ENCODE measurements at regions not wholly inside any gene's neighbourhood (a gene's known extent, or its start where the extent isn't known, plus 50 kb on each side); places are given as distances from the start of the nearest gene placed in this dataset.

DNA sequence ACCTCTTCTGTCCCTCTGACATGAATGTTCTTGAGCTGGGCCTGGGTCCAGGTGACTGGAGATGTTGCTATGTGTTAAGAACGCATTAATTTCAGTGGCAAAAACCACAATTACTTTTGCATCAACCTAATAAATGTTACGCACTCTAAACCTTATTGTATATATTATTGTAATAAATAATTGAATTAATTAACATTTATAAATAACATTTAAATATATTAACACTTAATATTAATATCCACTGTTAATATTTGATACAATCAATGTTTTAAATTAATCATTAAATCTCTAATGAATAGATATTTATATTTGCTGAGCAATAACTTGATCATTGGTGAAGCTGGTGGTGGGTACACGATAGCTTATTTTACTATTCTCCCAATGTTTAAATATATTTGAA lies 97.4 kb downstream of the KCNF1 start (continued):
- no peak for TF ChIP-seq SIRT6 (IDR thresholded peaks at IDR 0.05; ENCODE audit: low read length)

DNA sequence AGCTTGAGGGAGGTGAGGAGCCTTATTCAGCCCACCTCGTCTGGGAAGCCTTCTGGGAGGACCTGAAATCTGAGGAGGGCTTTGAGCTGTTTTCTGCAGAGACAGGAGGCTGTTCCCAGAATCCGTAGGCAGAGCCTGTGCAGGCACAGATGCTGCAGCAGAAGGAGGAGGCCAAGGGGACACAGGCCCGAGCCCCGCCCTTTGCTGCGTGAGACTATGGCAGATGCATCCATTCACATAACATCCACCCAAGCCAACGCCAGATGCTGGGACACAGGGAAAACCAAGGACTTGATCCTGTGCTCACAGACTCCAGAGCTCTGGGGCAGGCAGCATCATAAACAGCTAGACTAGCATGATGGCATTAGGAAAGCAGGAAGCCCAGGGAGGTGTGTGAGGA lies 98.2 kb downstream of the KCNF1 start:
- H3K27me3 ChIP-seq (replicated peaks in 1 of 4; ENCODE audit: control insufficient read depth in 3 of 4, extremely low read depth in 1 of 4, insufficient read depth in 3 of 4, low read length in 3 of 4), result no peaks in the 10 kb centered on the region
- H2BK5ac ChIP-seq (ENCODE audit: low read depth, low read length), result no peak overlapping the region
- no peaks in the 10 kb centered on the region for H3K79me2 ChIP-seq (ENCODE audit: control insufficient read depth in 1 of 2, insufficient read depth in 2 of 2, low read length in 2 of 2)
- no peak overlapping the region for H2AFZ ChIP-seq (ENCODE audit: low read length)
- no peak overlapping the region for H4K5ac ChIP-seq (ENCODE audit: insufficient read length, low read depth, low read length)
- H2BK120ac ChIP-seq (replicated peaks; ENCODE audit: low read depth, low read length), result no peak overlapping the region
- no peak overlapping the region for H3K9ac ChIP-seq (replicated peaks in 1 of 4; ENCODE audit: extremely low read depth in 1 of 4, low read depth in 3 of 4, low read length in 3 of 4)
- POLR2A ChIA-PET (ENCODE audit: partially characterized antibody), result no interaction called here
- 90% methylated on average over 6 of the region's 6 CpGs; no CpG with 5 or more reads in 1 of the 2 experiments for WGBS, 2 experiments (ENCODE audit: extremely low coverage in 1 of 2, insufficient coverage in 1 of 2, insufficient read length in 1 of 2, insufficient replicate concordance in 2 of 2, low coverage in 1 of 2, low lambda C conversion rate in 2 of 2, missing lambda C conversion rate in 1 of 2)
- H3K36me3 ChIP-seq (ENCODE audit: control insufficient read depth in 2 of 4, insufficient read depth in 4 of 4, low read length in 3 of 4), result no peaks in the 10 kb centered on the region
- TF ChIP-seq RAD21 (IDR thresholded peaks at IDR 0.05 in 1 of 2, conservative IDR thresholded peaks at IDR 0.05 in 1 of 2; ENCODE audit: low read depth in 2 of 2, low read length in 2 of 2) (no peak), TEAD4 (IDR thresholded peaks at IDR 0.05; ENCODE audit: low read depth, low read length) (no peak), HDAC6 (IDR thresholded peaks at IDR 0.05; ENCODE audit: low read depth, low read length) (no peak), NRF1 (IDR thresholded peaks at IDR 0.05; ENCODE audit: low read depth, low read length) (no peak)
- TF ChIP-seq, protein P1, sequence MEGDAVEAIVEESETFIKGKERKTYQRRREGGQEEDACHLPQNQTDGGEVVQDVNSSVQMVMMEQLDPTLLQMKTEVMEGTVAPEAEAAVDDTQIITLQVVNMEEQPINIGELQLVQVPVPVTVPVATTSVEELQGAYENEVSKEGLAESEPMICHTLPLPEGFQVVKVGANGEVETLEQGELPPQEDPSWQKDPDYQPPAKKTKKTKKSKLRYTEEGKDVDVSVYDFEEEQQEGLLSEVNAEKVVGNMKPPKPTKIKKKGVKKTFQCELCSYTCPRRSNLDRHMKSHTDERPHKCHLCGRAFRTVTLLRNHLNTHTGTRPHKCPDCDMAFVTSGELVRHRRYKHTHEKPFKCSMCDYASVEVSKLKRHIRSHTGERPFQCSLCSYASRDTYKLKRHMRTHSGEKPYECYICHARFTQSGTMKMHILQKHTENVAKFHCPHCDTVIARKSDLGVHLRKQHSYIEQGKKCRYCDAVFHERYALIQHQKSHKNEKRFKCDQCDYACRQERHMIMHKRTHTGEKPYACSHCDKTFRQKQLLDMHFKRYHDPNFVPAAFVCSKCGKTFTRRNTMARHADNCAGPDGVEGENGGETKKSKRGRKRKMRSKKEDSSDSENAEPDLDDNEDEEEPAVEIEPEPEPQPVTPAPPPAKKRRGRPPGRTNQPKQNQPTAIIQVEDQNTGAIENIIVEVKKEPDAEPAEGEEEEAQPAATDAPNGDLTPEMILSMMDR (IDR thresholded peaks at IDR 0.05; ENCODE audit: control extremely low read depth in 1 of 3, insufficient read depth in 1 of 3, low read depth in 1 of 3, low read length in 3 of 3), result no peak
- no peak overlapping the region for H2BK12ac ChIP-seq (ENCODE audit: low read depth, low read length)
- no peaks in the 10 kb centered on the region for H3K23me2 ChIP-seq (ENCODE audit: low read depth, low read length)
- no peak overlapping the region for H2BK20ac ChIP-seq (ENCODE audit: low read length)
- no peak overlapping the region for H3K14ac ChIP-seq (ENCODE audit: insufficient read length)
- H3K4me3 ChIP-seq (ENCODE audit: extremely low read depth in 1 of 4, insufficient read depth in 2 of 4, low read depth in 3 of 4, low read length in 4 of 4), result no peak overlapping the region
- no peaks in the 10 kb centered on the region for H3K9me3 ChIP-seq (ENCODE audit: insufficient read depth in 2 of 2, low read depth in 1 of 2, low read length in 1 of 2)
- no peak overlapping the region for H3K27ac ChIP-seq (ENCODE audit: low read depth, low read length)
- peaks cover 0 to 4% (median 0%) of the 10 kb centered on the region in 4 experiments; a peak in 1 of 7 replicates for H3K4me1 ChIP-seq (replicated peaks in 1 of 4; ENCODE audit: control insufficient read depth in 3 of 4, insufficient read depth in 4 of 4, low read length in 3 of 4)
- no peak overlapping the region for H3K4me2 ChIP-seq (ENCODE audit: insufficient read depth in 1 of 2, low read depth in 2 of 2, low read length in 2 of 2)
- no peak overlapping the region for H3K18ac ChIP-seq (ENCODE audit: extremely low read depth, low read length)
- no peak overlapping the region for H2AK5ac ChIP-seq (ENCODE audit: low read depth, low read length)
- FAIRE-seq, result no peak
- no peaks in the 10 kb centered on the region for H4K20me1 ChIP-seq (replicated peaks in 1 of 2; ENCODE audit: control insufficient read depth in 1 of 2, insufficient read depth in 2 of 2, low read length in 2 of 2)
- H3K79me1 ChIP-seq (ENCODE audit: low read depth, low read length), result no peaks in the 10 kb centered on the region
- H2BK15ac ChIP-seq (ENCODE audit: low read length), result no peak overlapping the region
- CTCF ChIA-PET (ENCODE audit: partially characterized antibody), result interaction anchor here (1.1 to 1.7 kb wide), 3 partner anchors 12 to 115 kb away, joined by 4 to 5 read pairs (median 5); no protein-coding TSS in a partner anchor
- no peak overlapping the region for H3K4ac ChIP-seq (replicated peaks; ENCODE audit: insufficient read length, low read depth, low read length)
- no peak for DNase-seq (ENCODE audit: low read depth in 1 of 2, low spot score in 2 of 2)
- H4K8ac ChIP-seq (ENCODE audit: extremely low read depth, insufficient read depth, low read length), result no peak overlapping the region
- no peak overlapping the region for H3K23ac ChIP-seq (ENCODE audit: insufficient read length)
- no peak overlapping the region for H4K91ac ChIP-seq (replicated peaks; ENCODE audit: insufficient read length, low read length)
- no peak overlapping the region for H3K56ac ChIP-seq (replicated peaks; ENCODE audit: insufficient read length, low read depth, low read length)

Measured in H1 (cell line).